Hepatocyte (in vitro differentiated cells): ENCODE measurements at regions not wholly inside any gene's neighbourhood (a gene's known extent, or its start where the extent isn't known, plus 50 kb on each side); places are given as distances from the start of the nearest gene placed in this dataset.

ENCODE experiments used
- DNase-seq: peaks from one replicate; pipeline ENCODE4 v3.0.0-alpha.2; 2016; ENCODE audit warnings: low spot score
- H2AFZ ChIP-seq: fragments of 200-600 bp; sonication (generic); 2 replicates; pipeline ENCODE4 v1.6.0; 2016; ENCODE audit warnings: antibody characterized with exemption, mild to moderate bottlenecking
- H3K27ac ChIP-seq: fragments of 200-600 bp; sonication (generic); 2 replicates; pipeline ENCODE4 v1.5.1; 2016; ENCODE audit warnings: mild to moderate bottlenecking
- H3K27me3 ChIP-seq: fragments of 200-600 bp; sonication (generic); 2 replicates; pipeline ENCODE4 v1.6.1; 2016
- H3K36me3 ChIP-seq: fragments of 200-600 bp; sonication (generic); replicated peaks from 2 replicates; pipeline ENCODE4 v1.5.1; 2016; ENCODE audit warnings: low read depth; ENCODE audit not compliant: insufficient read depth
- H3K4me1 ChIP-seq: fragments of 200-600 bp; sonication (generic); 2 replicates; pipeline ENCODE4 v1.5.1; 2016; ENCODE audit warnings: mild to moderate bottlenecking, moderate library complexity; ENCODE audit not compliant: insufficient read depth
- H3K4me2 ChIP-seq: fragments of 200-600 bp; sonication (generic); 2 replicates; pipeline ENCODE4 v1.6.0; 2016
- H3K4me3 ChIP-seq: fragments of 200-600 bp; sonication (generic); 2 replicates; pipeline ENCODE4 v1.5.1; 2016; ENCODE audit warnings: mild to moderate bottlenecking
- H3K79me2 ChIP-seq: fragments of 200-600 bp; sonication (generic); 2 replicates; pipeline ENCODE4 v1.6.0; 2017; ENCODE audit warnings: mild to moderate bottlenecking
- H3K9me2 ChIP-seq: fragments of 200-600 bp; sonication (generic); replicated peaks from 2 replicates; pipeline ENCODE4 v1.6.0; 2017; ENCODE audit warnings: mild to moderate bottlenecking; ENCODE audit not compliant: insufficient read depth
- H3K9me3 ChIP-seq: fragments of 200-600 bp; sonication (generic); 2 replicates; pipeline ENCODE4 v1.5.1; 2016; ENCODE audit warnings: low read depth, mild to moderate bottlenecking
- H4K20me1 ChIP-seq: fragments of 200-600 bp; sonication (generic); 2 replicates; pipeline ENCODE4 v1.6.0; 2016; ENCODE audit warnings: mild to moderate bottlenecking; ENCODE audit not compliant: insufficient read depth, poor library complexity, severe bottlenecking
- CTCF ChIP-seq: fragments of 200-600 bp; sonication (generic); IDR thresholded peaks from 2 replicates; pipeline ENCODE4 v1.5.1; 2016; ENCODE audit warnings: antibody characterized with exemption, mild to moderate bottlenecking; ENCODE audit not compliant: poor library complexity
- EZH2 ChIP-seq: fragments of 200-600 bp; sonication (generic); IDR thresholded peaks from 2 replicates; pipeline ENCODE4 v1.6.1; 2016; ENCODE audit warnings: antibody characterized with exemption, mild to moderate bottlenecking, borderline replicate concordance
- EZH2phosphoT487 ChIP-seq: fragments of 200-600 bp; sonication (generic); IDR thresholded peaks from one replicate; pipeline ENCODE4 v1.6.1; 2018; ENCODE audit warnings: antibody characterized with exemption, mild to moderate bottlenecking, low read depth, moderate library complexity; ENCODE audit not compliant: unreplicated experiment, severe bottlenecking
- WGBS: methylation state at CpG from one replicate; pipeline ENCODE4 v1.1.6; 2016; ENCODE audit warnings: low lambda C conversion rate; ENCODE audit errors: missing lambda C conversion rate; 5-methylcytosine and 5-hydroxymethylcytosine counted together

- Histone ChIP-seq H3K9me3 (no peaks in the 10 kb centered on the region), H3K9me2 (no peaks in the 10 kb centered on the region), H3K27me3 (no peaks in the 10 kb centered on the region), H3K4me2 (no peak overlapping the region), H3K4me1 (no peaks in the 10 kb centered on the region), H4K20me1 (no peaks in the 10 kb centered on the region), H3K27ac (no peak overlapping the region), H2AFZ (no peak overlapping the region), H3K79me2 (no peaks in the 10 kb centered on the region), H3K4me3 (no peak overlapping the region), H3K36me3 (no peaks in the 10 kb centered on the region)
- no peak for DNase-seq
- WGBS, result 71% methylated on average over 2 of the region's 2 CpGs
- TF ChIP-seq EZH2phosphoT487 (no peak), CTCF (no peak), EZH2 (no peak)
Observed at GRCh38 chr4:57652779-57653178, 542.6 kb upstream of the IGFBP7 start.

- 90% methylated on average over 8 of the region's 8 CpGs for WGBS
- H3K4me1 ChIP-seq, result no peaks in the 10 kb centered on the region
- no peaks in the 10 kb centered on the region for H4K20me1 ChIP-seq
- no peaks in the 10 kb centered on the region for H3K27me3 ChIP-seq
- H3K4me2 ChIP-seq, result no peak overlapping the region
- no peak for TF ChIP-seq EZH2
- no peak for TF ChIP-seq CTCF
- TF ChIP-seq EZH2phosphoT487, result no peak
- no peak overlapping the region for H2AFZ ChIP-seq
- DNase-seq, result no peak
- no peaks in the 10 kb centered on the region for H3K36me3 ChIP-seq
- no peaks in the 10 kb centered on the region for H3K79me2 ChIP-seq
- H3K27ac ChIP-seq, result no peak overlapping the region
- H3K9me3 ChIP-seq, result no peaks in the 10 kb centered on the region
- H3K9me2 ChIP-seq, result no peaks in the 10 kb centered on the region
- H3K4me3 ChIP-seq, result no peak overlapping the region
Observed at GRCh38 chr4:57640391-57641100, 530.4 kb upstream of the IGFBP7 start.

GRCh38 chr4:57639561-57640382, 529.6 kb upstream of the IGFBP7 start:
- H3K27me3 ChIP-seq, result no peaks in the 10 kb centered on the region
- no peaks in the 10 kb centered on the region for H3K36me3 ChIP-seq
- no peak overlapping the region for H3K4me3 ChIP-seq
- no peak overlapping the region for H3K4me2 ChIP-seq
- no peaks in the 10 kb centered on the region for H4K20me1 ChIP-seq
- DNase-seq, result no peak
- H2AFZ ChIP-seq, result no peak overlapping the region
- H3K9me2 ChIP-seq, result no peaks in the 10 kb centered on the region
- no peaks in the 10 kb centered on the region for H3K79me2 ChIP-seq
- WGBS, result 83% methylated on average over 8 of the region's 8 CpGs
- no peak overlapping the region for H3K27ac ChIP-seq
- no peak for TF ChIP-seq EZH2phosphoT487
- no peaks in the 10 kb centered on the region for H3K4me1 ChIP-seq
- no peaks in the 10 kb centered on the region for H3K9me3 ChIP-seq

- no peak for DNase-seq
- Histone ChIP-seq H3K9me3 (no peaks in the 10 kb centered on the region), H3K4me3 (no peak overlapping the region), H3K27ac (no peak overlapping the region), H2AFZ (no peak overlapping the region), H3K4me2 (no peak overlapping the region), H3K27me3 (no peaks in the 10 kb centered on the region), H3K36me3 (no peaks in the 10 kb centered on the region), H4K20me1 (no peaks in the 10 kb centered on the region), H3K79me2 (no peaks in the 10 kb centered on the region), H3K4me1 (no peaks in the 10 kb centered on the region), H3K9me2 (no peaks in the 10 kb centered on the region)
- no peak for TF ChIP-seq EZH2
- TF ChIP-seq CTCF, result no peak
- no peak for TF ChIP-seq EZH2phosphoT487
Observed at GRCh38 chr4:57635910-57636309, 525.7 kb upstream of the IGFBP7 start.
